ENCODE measurements at regions not wholly inside any gene's neighbourhood (a gene's known extent, or its start where the extent isn't known, plus 50 kb on each side); places are given as distances from the start of the nearest gene placed in this dataset.

GRCh38 chr3:102661707-102662497 is 227.1 kb downstream of the ZPLD1 start:
- no peak overlapping the region for H3K4me3 ChIP-seq (ENCODE audit: low read length)
- H3K27me3 ChIP-seq (ENCODE audit: control insufficient read depth, insufficient read depth): no peaks in the 10 kb centered on the region
- ATAC-seq (no peak), DNase-seq (no peak)
- no peak overlapping the region for H3K27ac ChIP-seq (ENCODE audit: low read length)
- WGBS: 83% methylated on average over 5 of the region's 5 CpGs
- intact Hi-C loops (cut with DNase I): no loop called here
- H3K9me3 ChIP-seq (ENCODE audit: control insufficient read depth, low read length): no peaks in the 10 kb centered on the region
- no peaks in the 10 kb centered on the region for H3K4me1 ChIP-seq (ENCODE audit: control insufficient read depth, insufficient read depth, low read length)

GRCh38 chr3:102662498-102662772 is 227.6 kb downstream of the ZPLD1 start:
- Histone ChIP-seq H3K27ac (ENCODE audit: low read length) (no peak overlapping the region), H3K27me3 (ENCODE audit: control insufficient read depth, insufficient read depth) (no peaks in the 10 kb centered on the region), H3K4me1 (ENCODE audit: control insufficient read depth, insufficient read depth, low read length) (no peaks in the 10 kb centered on the region), H3K9me3 (ENCODE audit: control insufficient read depth, low read length) (no peaks in the 10 kb centered on the region), H3K4me3 (ENCODE audit: low read length) (no peak overlapping the region)
- intact Hi-C loops (cut with DNase I): no loop called here
- no peak for ATAC-seq
- DNase-seq: no peak

- intact Hi-C loops (cut with DNase I): no loop called here
- no peaks in the 10 kb centered on the region for H3K4me1 ChIP-seq (ENCODE audit: control insufficient read depth, insufficient read depth, low read length)
- DNase-seq (no peak), ATAC-seq (no peak)
- no peak overlapping the region for H3K4me3 ChIP-seq (ENCODE audit: low read length)
- 94% methylated on average over 6 of the region's 6 CpGs for WGBS
- no peaks in the 10 kb centered on the region for H3K9me3 ChIP-seq (ENCODE audit: control insufficient read depth, low read length)
- H3K27ac ChIP-seq (ENCODE audit: low read length): no peak overlapping the region
- H3K27me3 ChIP-seq (ENCODE audit: control insufficient read depth, insufficient read depth): no peaks in the 10 kb centered on the region
Measured at GRCh38 chr3:102664126-102664525, 229.3 kb downstream of the ZPLD1 start.

- H3K27ac ChIP-seq (ENCODE audit: low read length): no peak overlapping the region
- 78% methylated on average over 4 of the region's 4 CpGs for WGBS
- no peaks in the 10 kb centered on the region for H3K4me1 ChIP-seq (ENCODE audit: control insufficient read depth, insufficient read depth, low read length)
Measured at GRCh38 chr3:102665183-102665582, 230.4 kb downstream of the ZPLD1 start.

GRCh38 chr3:102668247-102668646 is 233.4 kb downstream of the ZPLD1 start:
- Histone ChIP-seq H3K4me3 (ENCODE audit: low read length) (no peak overlapping the region), H3K4me1 (ENCODE audit: control insufficient read depth, insufficient read depth, low read length) (no peaks in the 10 kb centered on the region), H3K27ac (ENCODE audit: low read length) (no peak overlapping the region), H3K27me3 (ENCODE audit: control insufficient read depth, insufficient read depth) (no peaks in the 10 kb centered on the region), H3K9me3 (ENCODE audit: control insufficient read depth, low read length) (no peaks in the 10 kb centered on the region)
- DNase-seq (no peak), ATAC-seq (no peak)
- intact Hi-C loops (cut with DNase I): no loop called here
- WGBS: 76% methylated on average over 4 of the region's 4 CpGs

More at GRCh38 chr3:102665183-102665582, 230.4 kb downstream of the ZPLD1 start:
- intact Hi-C loops (cut with DNase I): no loop called here
- H3K9me3 ChIP-seq (ENCODE audit: control insufficient read depth, low read length): no peaks in the 10 kb centered on the region
- no peak overlapping the region for H3K4me3 ChIP-seq (ENCODE audit: low read length)
- DNase-seq (no peak), ATAC-seq (no peak)
- no peaks in the 10 kb centered on the region for H3K27me3 ChIP-seq (ENCODE audit: control insufficient read depth, insufficient read depth)

GRCh38 chr3:102670986-102671385 is 236.2 kb downstream of the ZPLD1 start:
- no peak overlapping the region for H3K27ac ChIP-seq (ENCODE audit: low read length)
- no peaks in the 10 kb centered on the region for H3K27me3 ChIP-seq (ENCODE audit: control insufficient read depth, insufficient read depth)
- DNase-seq: no peak
- no peak overlapping the region for H3K4me3 ChIP-seq (ENCODE audit: low read length)
- 71% methylated on average over 2 of the region's 2 CpGs for WGBS
- ATAC-seq: no peak
- no peaks in the 10 kb centered on the region for H3K9me3 ChIP-seq (ENCODE audit: control insufficient read depth, low read length)
- no peaks in the 10 kb centered on the region for H3K4me1 ChIP-seq (ENCODE audit: control insufficient read depth, insufficient read depth, low read length)
- intact Hi-C loops (cut with DNase I): loop anchor here in 2 of 4 donors (5.0 to 10.0 kb wide), 2 partner anchors 66 to 74 kb away; no protein-coding TSS in a partner anchor

GRCh38 chr3:102672305-102672704 is 237.5 kb downstream of the ZPLD1 start:
- H3K27ac ChIP-seq (ENCODE audit: low read length): no peak overlapping the region
- H3K9me3 ChIP-seq (ENCODE audit: control insufficient read depth, low read length): no peaks in the 10 kb centered on the region
- ATAC-seq (no peak), DNase-seq (no peak)
- WGBS: 50% methylated on average over 1 of the region's 1 CpG
- no peaks in the 10 kb centered on the region for H3K27me3 ChIP-seq (ENCODE audit: control insufficient read depth, insufficient read depth)
- H3K4me1 ChIP-seq (ENCODE audit: control insufficient read depth, insufficient read depth, low read length): no peaks in the 10 kb centered on the region
- intact Hi-C loops (cut with DNase I): loop anchor here in 2 of 4 donors (5.0 to 10.0 kb wide), 2 partner anchors 65 to 72 kb away; no protein-coding TSS in a partner anchor
- no peak overlapping the region for H3K4me3 ChIP-seq (ENCODE audit: low read length)

- 9% methylated on average over 16 of the region's 16 CpGs for WGBS
- peak overlapping the region; percentile 26 for H3K27ac ChIP-seq (ENCODE audit: low read length)
Measured at GRCh38 chr3:102673271-102674115, 238.7 kb downstream of the ZPLD1 start.

GRCh38 chr3:102674284-102674683 is 239.5 kb downstream of the ZPLD1 start:
- DNase-seq (peak in 1 of 3 donors; percentile 23), ATAC-seq (no peak)
- Histone ChIP-seq H3K4me1 (ENCODE audit: control insufficient read depth, insufficient read depth, low read length) (no peaks in the 10 kb centered on the region), H3K9me3 (ENCODE audit: control insufficient read depth, low read length) (no peaks in the 10 kb centered on the region), H3K27ac (ENCODE audit: low read length) (no peak overlapping the region), H3K27me3 (ENCODE audit: control insufficient read depth, insufficient read depth) (no peaks in the 10 kb centered on the region), H3K4me3 (ENCODE audit: low read length) (no peak overlapping the region)
- intact Hi-C loops (cut with DNase I): loop anchor here in 2 of 4 donors (5.0 to 10.0 kb wide), 2 partner anchors 63 to 71 kb away; no protein-coding TSS in a partner anchor
- 82% methylated on average over 7 of the region's 7 CpGs for WGBS

More at GRCh38 chr3:102673271-102674115, 238.7 kb downstream of the ZPLD1 start:
- H3K27me3 ChIP-seq (ENCODE audit: control insufficient read depth, insufficient read depth): no peaks in the 10 kb centered on the region
- H3K9me3 ChIP-seq (ENCODE audit: control insufficient read depth, low read length): no peaks in the 10 kb centered on the region
- DNase-seq (peak; percentile 45 to 78 (median 76)), ATAC-seq (peak; percentile 88 to 96)
- intact Hi-C loops (cut with DNase I): loop anchor here in 2 of 4 donors (5.0 to 10.0 kb wide), 2 partner anchors 64 to 71 kb away; no protein-coding TSS in a partner anchor
- H3K4me1 ChIP-seq (ENCODE audit: control insufficient read depth, insufficient read depth, low read length): no peaks in the 10 kb centered on the region
- H3K4me3 ChIP-seq (ENCODE audit: low read length): no peak overlapping the region

GRCh38 chr3:102676424-102676823 is 241.6 kb downstream of the ZPLD1 start:
- intact Hi-C loops (cut with DNase I): loop anchor here in 1 of 4 donors (10.0 kb wide), 1 partner anchor 68 kb away; no protein-coding TSS in a partner anchor
- Histone ChIP-seq H3K9me3 (ENCODE audit: control insufficient read depth, low read length) (no peaks in the 10 kb centered on the region), H3K27ac (ENCODE audit: low read length) (no peak overlapping the region), H3K4me1 (ENCODE audit: control insufficient read depth, insufficient read depth, low read length) (no peaks in the 10 kb centered on the region), H3K27me3 (ENCODE audit: control insufficient read depth, insufficient read depth) (no peaks in the 10 kb centered on the region), H3K4me3 (ENCODE audit: low read length) (no peak overlapping the region)
- DNase-seq (no peak), ATAC-seq (no peak)

- intact Hi-C loops (cut with DNase I): no loop called here
- no peak for DNase-seq
- Histone ChIP-seq H3K4me1 (ENCODE audit: control insufficient read depth, insufficient read depth, low read length) (no peaks in the 10 kb centered on the region), H3K9me3 (ENCODE audit: control insufficient read depth, low read length) (no peaks in the 10 kb centered on the region), H3K27ac (ENCODE audit: low read length) (no peak overlapping the region), H3K4me3 (ENCODE audit: low read length) (no peak overlapping the region), H3K27me3 (ENCODE audit: control insufficient read depth, insufficient read depth) (no peaks in the 10 kb centered on the region)
- ATAC-seq: no peak
Measured at GRCh38 chr3:102682741-102683140, 247.9 kb downstream of the ZPLD1 start.
